Mesendoderm (in vitro differentiated cells): ENCODE measurements at regions not wholly inside any gene's neighbourhood (a gene's known extent, or its start where the extent isn't known, plus 50 kb on each side); places are given as distances from the start of the nearest gene placed in this dataset.

Source experiments
- DNase-seq: peaks from one replicate; pipeline ENCODE4 v3.0.0; 2013
- H2AK5ac ChIP-seq: 2 replicates; pipeline ENCODE4 v1.6.1; 2013; ENCODE audit warnings: low read length, inconsistent platforms
- H2BK120ac ChIP-seq: 2 replicates; pipeline ENCODE4 v1.6.1; 2013; ENCODE audit warnings: low read depth, mild to moderate bottlenecking, low read length, moderate library complexity, mixed read lengths
- H2BK15ac ChIP-seq: replicated peaks from 2 replicates; pipeline ENCODE4 v1.6.1; 2013; ENCODE audit warnings: low read depth, mild to moderate bottlenecking, moderate library complexity
- H2BK5ac ChIP-seq: 2 replicates; pipeline ENCODE4 v1.6.1; 2013; ENCODE audit warnings: low read length, inconsistent platforms
- H3K18ac ChIP-seq: 2 replicates; pipeline ENCODE4 v1.6.1; 2013; ENCODE audit warnings: mild to moderate bottlenecking, low read length, mixed read lengths
- H3K23ac ChIP-seq: one replicate; pipeline ENCODE4 v1.6.1; 2013; ENCODE audit warnings: low read length
- H3K27ac ChIP-seq: 2 replicates; pipeline ENCODE4 v1.5.1; 2013; ENCODE audit warnings: low read depth, mild to moderate bottlenecking, inconsistent platforms, low read length, moderate library complexity
- H3K27me3 ChIP-seq: 2 replicates; pipeline ENCODE4 v1.6.1; 2013; ENCODE audit warnings: low read length, control low read depth, mild to moderate bottlenecking, inconsistent platforms; ENCODE audit not compliant: insufficient read depth, poor library complexity
- H3K36me3 ChIP-seq: 2 replicates; pipeline ENCODE4 v1.6.1; 2013; ENCODE audit warnings: low read length, inconsistent platforms; ENCODE audit not compliant: control insufficient read depth, insufficient read depth
- H3K4ac ChIP-seq: one replicate; pipeline ENCODE4 v1.6.1; 2013; ENCODE audit warnings: low read depth, mild to moderate bottlenecking, low read length, moderate library complexity
- H3K4me1 ChIP-seq: 2 replicates; pipeline ENCODE4 v1.6.1; 2013; ENCODE audit warnings: low read depth, low read length, inconsistent platforms; ENCODE audit not compliant: control insufficient read depth
- H3K4me2 ChIP-seq: 2 replicates; pipeline ENCODE4 v1.6.1; 2013; ENCODE audit warnings: low read length
- H3K4me3 ChIP-seq: 2 replicates; pipeline ENCODE4 v1.5.1; 2013; ENCODE audit warnings: mild to moderate bottlenecking, low read length
- H3K56ac ChIP-seq: one replicate; pipeline ENCODE4 v1.6.1; 2013; ENCODE audit warnings: low read length
- H3K79me1 ChIP-seq: 2 replicates; pipeline ENCODE4 v1.6.1; 2013; ENCODE audit warnings: low read length, inconsistent platforms
- H3K79me2 ChIP-seq: 2 replicates; pipeline ENCODE4 v1.6.1; 2013; ENCODE audit warnings: mild to moderate bottlenecking, low read length; ENCODE audit not compliant: control insufficient read depth, insufficient read depth
- H3K9ac ChIP-seq: 2 replicates; pipeline ENCODE4 v1.6.1; 2013; ENCODE audit warnings: low read length, inconsistent platforms
- H4K5ac ChIP-seq: one replicate; pipeline ENCODE4 v1.6.1; 2013; ENCODE audit warnings: low read length
- H4K8ac ChIP-seq: one replicate; pipeline ENCODE4 v1.6.1; 2013; ENCODE audit warnings: low read depth, mild to moderate bottlenecking, control low read depth, low read length, moderate library complexity
- WGBS: extraction: QIAGEN DNeasy Blood & Tissue Kit; methylation state at CpG from one replicate; pipeline ENCODE4 v1.1.7; 2013; ENCODE audit warnings: low lambda C conversion rate, missing lambda C conversion rate; ENCODE audit not compliant: insufficient coverage; ENCODE audit errors: extremely low coverage; 5-methylcytosine and 5-hydroxymethylcytosine counted together

DNA sequence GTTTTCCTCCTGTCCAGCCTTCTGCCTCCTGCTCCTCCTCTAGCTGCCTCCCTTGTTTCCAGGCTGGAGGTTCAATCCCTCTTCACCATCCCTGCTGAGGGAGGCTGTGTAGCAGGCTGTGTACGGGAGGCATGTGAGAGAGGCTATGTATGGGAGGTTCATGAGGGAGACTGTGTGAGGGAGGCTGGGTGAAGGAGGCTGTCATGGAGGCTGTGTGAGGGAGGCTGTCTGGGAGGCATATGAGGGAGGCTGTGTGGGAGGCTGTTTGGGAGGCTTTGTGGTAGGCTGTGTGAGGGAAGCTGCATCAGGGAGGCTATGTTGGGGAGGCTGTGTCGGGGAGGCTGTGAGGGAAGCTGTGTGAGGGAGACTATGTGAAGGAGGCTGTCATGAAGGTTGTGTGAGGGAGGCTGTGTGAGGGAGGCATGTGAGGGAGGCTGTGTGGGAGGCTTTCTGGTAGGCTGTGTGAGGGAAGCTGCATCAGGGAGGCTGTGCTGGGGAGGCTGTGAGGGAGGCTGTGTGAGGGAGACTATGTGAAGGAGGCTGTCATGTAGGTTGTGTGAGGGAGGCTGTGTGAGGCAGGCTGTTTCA is 123.7 kb upstream of the RNF32 start:
- no peak for DNase-seq
- no peak overlapping the region for H3K56ac ChIP-seq
- no peak overlapping the region for H3K23ac ChIP-seq
- H2AK5ac ChIP-seq: no peak overlapping the region
- no peak overlapping the region for H2BK120ac ChIP-seq
- H3K18ac ChIP-seq: no peak overlapping the region
- no peak overlapping the region for H2BK5ac ChIP-seq
- H4K8ac ChIP-seq: no peak overlapping the region
- no peaks in the 10 kb centered on the region for H3K79me2 ChIP-seq
- no peak overlapping the region for H3K27ac ChIP-seq
- WGBS: no CpG with 5 or more reads among the region's 2 CpGs
- no peaks in the 10 kb centered on the region for H3K36me3 ChIP-seq
- no peak overlapping the region for H2BK15ac ChIP-seq
- no peaks in the 10 kb centered on the region for H3K4me1 ChIP-seq
- H3K79me1 ChIP-seq: no peaks in the 10 kb centered on the region
- no peak overlapping the region for H3K4ac ChIP-seq
- H3K27me3 ChIP-seq: no peaks in the 10 kb centered on the region
- H3K9ac ChIP-seq: no peak overlapping the region
- no peak overlapping the region for H3K4me3 ChIP-seq
- H4K5ac ChIP-seq: no peak overlapping the region
- H3K4me2 ChIP-seq: no peak overlapping the region

DNA sequence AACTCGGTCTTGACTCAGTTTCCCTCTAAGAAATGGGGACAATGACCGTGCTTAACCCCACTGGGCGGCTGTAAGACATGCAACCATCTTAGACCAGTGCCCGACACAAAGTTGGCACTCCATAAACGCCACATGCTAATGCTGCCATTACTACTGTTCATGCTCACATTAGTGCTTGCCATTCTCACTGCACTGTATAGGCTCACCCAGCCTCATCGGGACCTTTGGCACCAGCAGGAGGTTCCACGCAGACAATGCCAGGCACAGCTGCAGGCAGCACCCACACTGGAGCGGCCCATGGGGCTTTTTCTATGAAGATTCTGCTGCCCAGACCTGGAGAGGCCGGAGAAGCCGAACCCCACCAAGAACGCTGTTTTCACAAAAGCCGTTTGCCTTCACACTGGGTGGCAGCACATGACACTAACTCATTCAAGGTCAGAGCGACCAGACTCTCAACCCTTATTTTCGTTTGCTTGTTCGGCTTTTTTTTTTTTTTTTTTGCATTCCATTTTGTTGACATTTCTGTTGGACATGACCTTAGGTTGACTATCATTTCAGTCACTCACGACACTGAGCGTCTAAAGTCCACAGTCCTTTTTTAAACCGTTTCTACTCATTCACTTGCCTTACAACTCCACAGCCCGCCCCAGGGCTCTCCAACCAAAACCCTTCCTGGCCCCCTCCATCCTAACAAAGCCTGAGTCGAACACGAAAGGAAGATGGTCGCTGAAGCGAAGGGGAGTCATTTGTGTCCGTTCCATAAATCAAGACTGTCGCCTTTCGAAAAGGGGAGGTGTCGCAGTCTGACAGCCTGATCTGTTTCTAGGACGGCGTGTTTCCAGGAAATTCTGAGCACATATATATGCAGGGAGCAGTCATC is 124.4 kb upstream of the RNF32 start:
- Histone ChIP-seq H4K8ac (no peak overlapping the region), H3K23ac (no peak overlapping the region), H3K4ac (no peak overlapping the region), H3K27ac (no peak overlapping the region), H3K18ac (no peak overlapping the region), H4K5ac (no peak overlapping the region), H3K4me2 (no peak overlapping the region), H3K79me1 (no peaks in the 10 kb centered on the region), H3K9ac (no peak overlapping the region), H2BK5ac (no peak overlapping the region), H2BK120ac (no peak overlapping the region), H2AK5ac (no peak overlapping the region), H3K79me2 (no peaks in the 10 kb centered on the region), H3K27me3 (no peaks in the 10 kb centered on the region), H3K4me1 (no peaks in the 10 kb centered on the region), H3K4me3 (no peak overlapping the region), H3K56ac (no peak overlapping the region), H2BK15ac (no peak overlapping the region), H3K36me3 (no peaks in the 10 kb centered on the region)
- DNase-seq: no peak
- no CpG with 5 or more reads among the region's 29 CpGs for WGBS

DNA sequence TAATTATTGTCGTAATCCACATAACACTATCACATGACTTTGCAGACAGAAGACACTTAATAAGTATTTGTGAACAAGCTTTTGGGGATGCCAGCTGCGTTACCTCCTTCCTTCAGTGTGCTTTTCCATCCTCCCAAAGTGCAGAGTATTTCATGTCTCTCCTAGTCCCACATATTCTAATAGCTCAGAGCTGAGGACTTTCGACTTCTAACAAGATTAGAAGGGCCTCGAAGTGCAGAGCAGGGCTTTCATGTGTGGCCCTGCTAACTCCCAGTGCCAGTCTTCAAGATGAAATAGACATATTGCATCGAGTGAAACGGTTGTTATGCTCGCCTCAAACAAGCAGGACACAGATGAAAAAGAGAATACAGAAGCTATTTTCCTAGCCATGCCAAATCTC is 125.7 kb upstream of the RNF32 start:
- WGBS: no CpG with 5 or more reads among the region's 7 CpGs
- H2BK120ac ChIP-seq: no peak overlapping the region

DNA sequence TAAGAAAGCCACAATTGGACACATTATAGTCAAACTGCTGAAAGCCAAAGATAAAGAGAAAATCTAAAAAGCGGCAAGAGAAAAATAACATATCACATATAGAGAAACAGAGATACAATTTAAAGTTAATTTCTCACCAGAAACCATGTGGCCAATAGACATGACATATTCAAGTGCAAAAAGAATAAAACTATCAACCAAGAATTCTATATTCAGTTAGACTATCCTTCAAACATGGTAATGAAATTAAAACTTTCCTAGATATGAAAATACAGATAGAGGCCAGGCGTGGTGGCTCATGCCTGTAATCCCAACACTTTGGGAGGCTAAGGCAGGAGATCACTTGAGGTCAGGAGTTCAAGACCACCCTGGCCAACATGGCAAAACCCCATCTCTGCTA is 129.1 kb upstream of the RNF32 start:
- WGBS: no CpG with 5 or more reads among the region's 2 CpGs
- no peak overlapping the region for H3K4me2 ChIP-seq
- no peak overlapping the region for H2BK120ac ChIP-seq
- no peak overlapping the region for H2BK5ac ChIP-seq
- no peak overlapping the region for H3K9ac ChIP-seq
- H3K4me1 ChIP-seq: no peaks in the 10 kb centered on the region
- H3K36me3 ChIP-seq: no peaks in the 10 kb centered on the region
- no peaks in the 10 kb centered on the region for H3K79me1 ChIP-seq
- no peak overlapping the region for H3K27ac ChIP-seq
- DNase-seq: no peak
- no peak overlapping the region for H3K18ac ChIP-seq
- H3K4ac ChIP-seq: no peak overlapping the region
- H2AK5ac ChIP-seq: no peak overlapping the region
- H3K27me3 ChIP-seq: no peaks in the 10 kb centered on the region
- H3K79me2 ChIP-seq: no peaks in the 10 kb centered on the region
- no peak overlapping the region for H4K5ac ChIP-seq
- no peak overlapping the region for H2BK15ac ChIP-seq
- no peak overlapping the region for H3K4me3 ChIP-seq
- no peak overlapping the region for H3K56ac ChIP-seq
- no peak overlapping the region for H4K8ac ChIP-seq
- H3K23ac ChIP-seq: no peak overlapping the region

More for the DNA sequence above, 125.7 kb upstream of the RNF32 start:
- Histone ChIP-seq H3K79me1 (no peaks in the 10 kb centered on the region), H3K27ac (no peak overlapping the region), H3K56ac (no peak overlapping the region), H3K79me2 (no peaks in the 10 kb centered on the region), H3K27me3 (no peaks in the 10 kb centered on the region), H2BK15ac (no peak overlapping the region), H3K4me2 (no peak overlapping the region), H2AK5ac (no peak overlapping the region), H2BK5ac (no peak overlapping the region), H3K23ac (no peak overlapping the region), H3K4me1 (no peaks in the 10 kb centered on the region), H3K36me3 (no peaks in the 10 kb centered on the region), H4K8ac (no peak overlapping the region), H3K18ac (no peak overlapping the region), H3K9ac (no peak overlapping the region), H4K5ac (no peak overlapping the region), H3K4ac (no peak overlapping the region), H3K4me3 (no peak overlapping the region)
- DNase-seq: no peak

DNA sequence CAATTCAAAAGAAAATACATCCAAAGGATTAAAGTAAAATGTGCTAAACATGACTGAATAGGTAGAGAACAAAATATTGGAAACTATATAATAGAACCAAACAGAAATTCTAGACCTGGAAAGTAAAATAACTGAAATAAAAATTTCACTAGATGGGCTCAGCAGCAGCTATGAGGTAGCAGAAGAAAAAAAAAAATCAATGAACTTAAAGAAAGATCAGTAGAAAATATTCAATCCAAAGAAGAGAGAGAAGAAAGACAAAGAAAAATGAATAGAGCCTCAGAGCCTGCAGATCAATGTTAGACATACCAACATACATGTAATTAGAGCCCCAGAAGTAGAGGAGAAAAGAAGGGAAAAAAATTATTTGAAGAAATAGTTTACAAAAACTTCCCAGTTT is 129.6 kb upstream of the RNF32 start:
- Histone ChIP-seq H4K8ac (no peak overlapping the region), H3K79me2 (no peaks in the 10 kb centered on the region), H3K27me3 (no peaks in the 10 kb centered on the region), H3K9ac (no peak overlapping the region), H3K4me3 (no peak overlapping the region), H3K4me2 (no peak overlapping the region), H3K36me3 (no peaks in the 10 kb centered on the region), H3K4me1 (no peaks in the 10 kb centered on the region), H2BK120ac (no peak overlapping the region), H2BK5ac (no peak overlapping the region), H3K79me1 (no peaks in the 10 kb centered on the region), H3K18ac (no peak overlapping the region), H3K27ac (no peak overlapping the region), H3K56ac (no peak overlapping the region), H2BK15ac (no peak overlapping the region), H3K4ac (no peak overlapping the region), H3K23ac (no peak overlapping the region), H4K5ac (no peak overlapping the region), H2AK5ac (no peak overlapping the region)
- DNase-seq: no peak
